Inflammatory macrophage treated with lipopolysaccharide for 4 hours (primary cell): ENCODE measurements at regions not wholly inside any gene's neighbourhood (a gene's known extent, or its start where the extent isn't known, plus 50 kb on each side); places are given as distances from the start of the nearest gene placed in this dataset.
"Not testable (repeated sequence)": the region's sequence is repeated elsewhere in the genome, so short reads cannot be mapped to it uniquely, and the experiment has no call there.

Experiments used
- DNase-seq: peaks from one replicate; pipeline ENCODE4 v3.0.0-alpha.2; 2020

DNA sequence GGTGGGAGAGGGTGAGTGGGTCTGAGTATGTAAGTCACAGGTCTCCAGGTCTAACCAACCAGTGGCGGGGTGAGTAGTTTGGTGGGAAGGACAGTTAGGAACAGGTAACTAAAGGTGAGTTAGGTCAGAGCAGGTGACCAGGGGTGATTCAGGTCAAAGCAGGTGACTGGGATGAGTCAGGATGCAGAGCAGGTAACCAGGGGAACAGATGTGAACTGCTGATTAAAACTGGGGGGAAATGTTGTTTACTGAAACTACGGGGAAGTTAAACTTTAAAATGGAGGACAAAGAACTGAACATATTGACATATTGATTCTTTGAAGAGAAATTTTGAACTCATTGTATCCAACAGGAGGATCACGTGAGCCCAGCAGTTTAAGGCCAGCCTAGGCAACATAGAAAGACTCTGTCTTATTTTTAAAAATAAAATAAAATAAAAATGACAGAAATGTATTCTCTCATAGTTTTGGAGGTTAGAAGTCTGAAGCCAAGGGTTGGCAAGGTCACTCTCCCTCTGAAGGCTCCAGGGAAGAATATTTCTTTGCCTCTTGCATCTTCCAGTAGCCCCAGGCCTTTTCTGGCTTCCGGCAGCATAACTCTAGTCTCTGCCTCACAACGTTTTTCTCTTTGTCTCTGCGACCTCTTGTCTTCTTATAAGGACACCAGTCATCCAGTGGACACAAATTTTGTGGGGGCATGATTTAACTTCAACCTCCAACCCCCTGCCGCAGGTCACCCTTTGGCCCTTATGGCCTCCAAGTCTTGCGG, 64.3 kb upstream of the TINAGL1 start:
- no peak for DNase-seq

DNA sequence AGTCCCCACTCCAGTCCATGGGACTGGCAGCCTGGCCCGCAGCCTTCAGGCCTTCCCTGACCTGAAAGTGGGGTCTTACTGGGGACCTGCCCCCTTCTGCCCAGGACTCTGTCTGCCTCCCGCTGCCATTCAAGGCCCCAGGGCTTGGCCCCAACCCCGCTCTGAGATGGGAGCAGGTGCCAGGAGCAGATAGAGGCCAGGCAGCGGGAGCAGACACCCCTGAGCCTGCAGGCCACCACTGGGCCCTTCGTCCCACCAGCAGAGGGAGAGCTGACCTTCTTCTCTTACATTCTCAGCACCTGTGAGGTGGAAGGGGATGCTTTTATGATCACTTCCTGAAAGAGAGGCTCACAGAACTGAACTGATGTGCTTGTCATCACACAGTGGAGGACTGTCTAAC, 62.2 kb upstream of the TINAGL1 start:
- DNase-seq = no peak

DNA sequence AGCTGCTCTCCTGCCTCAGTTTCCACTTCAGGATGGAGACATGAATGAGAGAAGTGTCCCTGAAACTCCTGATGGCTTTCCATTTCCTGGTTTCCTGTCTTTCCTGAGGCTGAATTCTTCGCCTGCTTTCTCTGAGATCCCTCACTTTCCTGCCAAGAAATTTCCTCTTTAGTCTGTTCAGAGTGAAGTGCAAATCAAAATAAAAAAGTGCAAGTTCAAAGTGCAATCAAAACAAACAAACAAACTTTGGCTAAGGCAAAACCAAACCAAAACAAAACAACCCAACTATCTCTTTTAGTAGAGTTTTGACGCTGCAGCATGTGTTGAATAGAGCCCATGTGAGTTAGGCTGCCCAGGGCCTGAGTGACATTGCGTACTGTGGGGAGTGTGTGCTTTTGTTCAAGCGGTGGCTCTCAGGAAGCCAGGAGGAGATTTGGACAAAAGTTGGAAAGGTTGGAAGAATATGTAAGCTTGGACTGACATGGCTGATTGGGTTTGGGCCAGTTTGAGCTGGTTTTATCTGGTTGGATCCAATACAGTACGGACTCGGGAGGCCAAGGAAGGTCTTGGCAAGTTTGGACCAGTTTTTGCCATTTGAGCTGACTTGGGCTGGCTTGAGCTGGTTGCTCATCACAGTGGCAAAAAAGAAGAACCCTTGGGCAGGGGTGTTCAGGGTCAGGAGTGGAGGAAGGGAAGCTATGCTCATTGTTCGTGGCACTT, 61.1 kb upstream of the TINAGL1 start:
- no peak for DNase-seq

DNA sequence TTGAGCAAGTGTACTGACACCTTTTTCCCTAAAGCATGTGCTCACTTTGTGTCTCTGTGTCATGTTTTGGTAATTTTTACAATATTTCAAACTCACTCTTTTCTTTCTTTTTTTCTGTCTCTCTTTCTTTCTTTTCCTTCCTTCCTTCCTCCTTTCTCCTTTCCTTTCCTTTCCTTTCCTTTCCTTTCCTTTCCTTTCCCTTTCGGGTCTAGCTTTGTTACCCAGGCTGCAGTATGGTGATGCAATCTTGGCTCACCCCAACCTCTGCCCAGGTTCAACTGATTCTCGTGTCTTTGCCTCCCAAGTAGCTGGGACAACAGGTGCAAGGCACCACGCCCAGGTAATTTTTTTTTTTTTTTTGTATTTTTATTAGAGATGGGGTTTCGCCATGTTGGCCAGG, 60.4 kb upstream of the TINAGL1 start:
- no peak for DNase-seq

DNA sequence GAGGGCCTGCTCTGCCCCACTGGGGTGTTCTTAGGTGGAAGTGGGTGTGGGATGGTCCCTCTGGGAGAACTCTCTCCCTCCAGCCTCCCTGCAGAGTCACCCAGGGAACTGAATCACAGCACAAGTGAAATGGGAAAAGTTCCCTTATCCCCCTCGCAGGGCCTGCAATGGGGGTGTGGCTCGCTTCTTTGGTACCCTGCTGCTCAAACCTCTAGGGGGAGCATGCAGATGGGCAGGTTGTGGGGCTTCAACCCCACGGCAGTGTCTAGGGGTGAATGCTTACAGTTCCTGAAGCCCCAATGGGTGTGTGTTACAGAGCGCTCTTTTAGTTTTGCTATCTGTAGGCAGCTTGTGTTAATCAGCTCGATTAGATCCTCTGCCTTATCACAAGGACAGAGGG, 59.0 kb upstream of the TINAGL1 start:
- DNase-seq = no peak

DNA sequence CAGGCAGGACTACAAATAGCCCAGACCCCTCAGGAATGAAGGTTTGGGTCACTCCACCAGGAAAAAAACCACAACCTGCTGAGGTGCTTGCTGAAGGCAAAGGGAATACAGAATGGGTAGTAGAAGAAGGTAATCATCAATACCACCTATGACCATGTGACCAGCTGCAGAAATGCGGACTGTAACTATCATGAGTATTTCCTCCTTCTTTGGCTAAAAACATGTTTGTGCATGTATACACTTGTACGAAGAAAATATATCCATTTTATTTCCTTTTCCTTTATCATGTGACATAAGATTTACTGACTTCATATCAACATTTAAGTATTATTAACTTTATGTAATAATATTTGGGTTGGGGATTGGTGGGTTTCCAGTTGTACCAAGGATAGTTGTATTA, 58.3 kb upstream of the TINAGL1 start:
- DNase-seq = not testable (repeated sequence)

DNA sequence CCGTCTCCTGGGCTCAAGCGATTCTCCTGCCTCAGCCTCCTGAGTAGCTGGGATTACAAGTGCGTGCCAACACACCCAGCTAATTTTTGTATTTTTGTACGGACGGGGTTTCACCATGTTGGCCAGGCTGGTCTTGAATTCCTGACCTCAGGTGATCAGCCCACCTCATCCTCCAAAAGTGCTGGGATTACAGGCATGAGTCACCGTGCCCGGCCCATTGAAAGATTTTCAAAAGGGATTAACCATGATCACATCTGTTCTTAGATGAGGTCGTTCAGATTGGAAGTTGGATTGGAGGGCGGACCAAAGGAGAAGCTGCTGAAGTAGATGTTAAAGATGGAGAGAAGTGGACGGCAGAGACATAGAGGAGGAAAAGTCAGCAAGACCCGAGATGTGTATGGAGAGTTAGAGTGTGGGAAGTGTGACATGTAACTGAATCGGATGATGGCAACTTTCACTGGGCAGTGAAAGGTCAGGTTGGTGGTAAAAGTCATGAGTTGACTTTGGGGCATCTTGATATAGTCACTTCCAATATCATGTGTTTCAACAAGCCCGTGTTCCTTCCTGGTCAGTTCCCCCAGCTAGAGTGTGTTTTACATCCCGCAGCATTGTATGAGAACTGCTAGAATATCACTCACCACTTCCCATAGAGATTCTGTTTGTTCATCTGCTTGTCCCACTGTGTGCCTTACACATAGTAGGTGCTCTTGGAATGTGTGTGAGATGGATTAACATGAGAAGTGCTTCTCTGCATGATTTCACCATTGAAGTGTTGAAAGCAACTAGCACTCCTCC, 54.4 kb upstream of the TINAGL1 start:
- peak; percentile 69 for DNase-seq

DNA sequence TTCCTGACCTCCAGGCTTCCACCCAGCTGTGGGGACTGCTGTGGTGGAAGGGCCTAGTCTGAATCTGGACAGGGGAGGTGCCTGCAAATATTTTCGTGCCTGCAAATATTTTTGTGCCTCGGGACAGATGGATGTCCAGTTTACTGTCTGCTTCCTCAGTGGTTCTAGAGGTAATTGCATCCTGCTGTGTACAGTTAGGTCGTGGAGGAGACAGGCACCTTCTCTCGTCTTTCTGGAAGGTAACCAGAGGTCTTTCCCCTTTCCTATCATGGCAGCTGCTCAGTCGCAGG, 53.8 kb upstream of the TINAGL1 start:
- DNase-seq = no peak

DNA sequence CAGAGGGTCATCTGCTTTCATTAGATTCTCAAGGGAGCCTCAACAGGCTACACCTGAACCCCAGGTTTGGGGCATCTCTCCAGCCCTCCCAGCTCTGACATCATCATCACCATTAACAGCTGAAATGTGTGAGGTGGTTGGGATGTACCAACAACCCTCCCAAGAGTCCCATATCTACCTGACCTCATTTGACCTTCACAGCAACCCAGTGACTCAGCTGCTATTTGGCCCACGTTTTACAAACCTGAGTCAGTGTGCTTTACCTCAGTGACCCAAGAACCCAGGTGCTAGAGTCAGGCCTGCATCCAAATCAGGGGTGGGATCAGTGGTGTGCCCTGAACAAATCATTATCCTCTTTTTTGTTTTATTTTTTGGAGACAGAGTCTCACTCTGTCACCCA, 53.3 kb upstream of the TINAGL1 start:
- DNase-seq = no peak

DNA sequence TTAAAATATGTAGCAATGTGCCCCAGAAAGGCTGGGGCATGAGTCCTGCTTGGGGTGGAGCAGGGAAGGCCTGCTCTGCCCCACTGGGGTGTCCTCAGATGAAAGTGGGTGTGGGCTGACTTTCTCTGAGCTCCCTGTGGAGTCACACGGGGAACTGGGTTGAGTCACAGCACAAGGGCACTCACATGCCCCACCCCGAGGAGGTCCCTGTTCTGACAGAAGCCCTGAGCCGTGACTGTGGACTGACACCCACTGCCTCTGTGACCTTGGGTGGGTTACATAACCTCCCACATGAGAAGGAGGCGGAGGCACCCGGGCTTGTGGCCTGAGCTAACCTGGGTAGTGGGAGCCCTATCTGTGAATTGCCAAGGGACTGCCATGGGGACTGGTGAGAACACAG, 52.5 kb upstream of the TINAGL1 start:
- DNase-seq = peak; percentile 99

DNA sequence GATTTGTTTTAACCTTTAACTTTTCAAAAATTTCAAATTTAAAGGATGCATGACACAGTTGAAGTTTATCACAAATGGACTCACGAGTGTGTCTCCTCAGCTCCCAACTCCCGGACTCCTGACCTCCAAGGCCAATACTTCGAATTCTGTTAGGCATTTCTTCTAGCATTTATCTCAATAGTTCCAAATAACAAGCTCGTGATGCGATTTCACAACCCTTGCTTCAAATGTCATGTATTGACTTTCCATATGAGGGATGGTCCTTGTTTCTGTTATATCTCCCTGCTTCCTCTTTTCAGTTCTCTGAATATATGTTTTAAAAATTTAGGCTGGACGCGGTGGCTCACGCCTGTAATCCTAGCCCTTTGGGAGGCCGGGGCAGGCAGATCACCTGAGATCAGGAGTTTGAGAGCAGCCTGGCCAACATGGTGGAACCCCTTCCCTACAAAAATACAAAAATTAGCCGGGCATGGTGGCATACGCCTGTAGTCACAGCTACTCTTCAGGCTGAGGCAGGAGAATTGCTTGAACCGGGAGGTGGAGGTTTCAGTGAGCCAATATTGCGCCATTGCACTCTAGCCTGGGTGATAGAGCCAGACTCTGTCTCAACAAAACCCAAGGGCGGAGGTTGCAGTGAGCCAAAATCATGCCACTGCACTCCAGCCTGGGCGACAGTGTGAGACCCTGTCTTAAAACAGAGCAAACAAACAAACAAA, 52.0 kb upstream of the TINAGL1 start:
- peak; percentile 96 for DNase-seq
